Skin epidermis (tissue), 12 donors: ENCODE measurements at regions not wholly inside any gene's neighbourhood (a gene's known extent, or its start where the extent isn't known, plus 50 kb on each side); places are given as distances from the start of the nearest gene placed in this dataset.
A peak's percentile ranks its signal among the peaks of the same experiment; 100 is the strongest.
"Not testable (repeated sequence)": the region's sequence is repeated elsewhere in the genome, so short reads cannot be mapped to it uniquely, and the experiment has no call there.

Experiments
- H3K27ac ChIP-seq, 21 experiments: fragments of 200-600 bp; sonication (generic) in 11 of 21; one replicate each; pipeline ENCODE4 v1.5.0; 2020; ENCODE audit warnings: mild to moderate bottlenecking in 3 of 21, inconsistent platforms in 2 of 21, moderate library complexity in 2 of 21
- H3K4me3 ChIP-seq, 7 experiments: fragments of 200-600 bp; sonication (generic) in 2 of 7; one replicate each; pipeline ENCODE4 v1.5.0; 2020; ENCODE audit warnings: inconsistent platforms in 2 of 7, mild to moderate bottlenecking in 2 of 7, moderate library complexity in 1 of 7

GRCh38 chr4:91653067-91653466 lies 650.7 kb upstream of the GRID2 start:
- no peak overlapping the region for H3K27ac ChIP-seq

DNA sequence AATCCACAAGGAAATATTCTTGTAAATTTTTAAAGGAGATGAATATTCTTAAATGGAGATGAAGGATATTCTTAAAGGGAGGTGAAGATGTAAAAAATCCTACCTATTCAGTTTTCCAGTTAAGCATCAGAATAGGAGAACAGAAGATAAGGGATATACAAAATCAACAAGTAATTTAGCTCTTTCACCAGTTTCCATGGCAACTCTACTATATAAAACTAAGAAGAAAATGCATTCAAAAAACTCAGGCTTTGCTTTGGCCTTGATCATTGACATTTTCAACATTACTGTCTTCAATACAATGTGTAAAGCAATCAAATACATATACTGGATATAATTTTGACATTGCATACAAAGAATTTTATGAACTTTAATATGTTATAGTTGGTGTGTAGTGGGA lies 622.7 kb upstream of the GRID2 start:
- no peak overlapping the region for H3K4me3 ChIP-seq
- H3K27ac ChIP-seq = no peak overlapping the region

More at GRCh38 chr4:91653067-91653466, 650.7 kb upstream of the GRID2 start:
- H3K4me3 ChIP-seq = no peak overlapping the region

DNA sequence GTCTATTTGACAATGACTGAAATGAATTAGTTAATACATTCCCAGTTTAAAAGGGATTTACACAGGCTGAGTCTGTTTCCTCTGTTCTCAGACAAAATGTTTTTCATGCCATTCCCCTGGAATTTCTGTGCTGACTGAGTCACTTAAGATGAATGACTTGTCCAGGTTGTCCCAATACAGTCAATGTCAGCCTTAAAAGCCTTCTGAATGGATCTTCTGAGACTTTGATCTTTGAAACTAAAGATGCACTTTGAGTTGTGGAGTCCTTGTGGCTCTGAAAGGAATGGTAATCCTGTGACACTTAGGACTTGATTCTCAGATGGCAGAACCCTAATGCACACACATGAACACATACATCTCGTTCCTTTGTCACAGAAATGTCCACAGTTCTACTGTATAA lies 622.2 kb upstream of the GRID2 start:
- no peak overlapping the region for H3K27ac ChIP-seq

DNA sequence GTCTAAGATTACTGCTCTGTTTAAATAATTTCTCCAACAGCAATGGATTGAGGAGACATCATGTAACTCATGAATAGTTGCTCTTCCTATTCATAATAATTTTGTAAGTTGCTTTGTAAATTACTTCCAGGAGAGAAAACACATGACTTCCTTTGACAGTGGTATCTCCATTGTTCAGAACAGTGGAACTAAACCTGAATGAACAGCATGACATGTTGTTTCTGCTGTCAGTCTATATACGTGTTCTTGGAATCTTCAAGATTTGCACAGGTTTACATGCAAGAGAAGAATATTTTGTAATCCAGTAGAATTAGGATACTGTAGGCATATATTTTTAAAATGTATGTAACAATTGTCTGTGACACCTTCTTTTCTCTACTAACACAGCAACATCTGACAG lies 618.8 kb upstream of the GRID2 start:
- no peak overlapping the region for H3K4me3 ChIP-seq
- no peak overlapping the region for H3K27ac ChIP-seq

More for the DNA sequence above, 622.2 kb upstream of the GRID2 start:
- no peak overlapping the region for H3K4me3 ChIP-seq

- no peak overlapping the region for H3K4me3 ChIP-seq
Measured at GRCh38 chr4:91688413-91688812, 615.4 kb upstream of the GRID2 start.

GRCh38 chr4:91699691-91700090 lies 604.1 kb upstream of the GRID2 start:
- not testable (repeated sequence) for H3K27ac ChIP-seq, H3K4me3 ChIP-seq

More at GRCh38 chr4:91688413-91688812, 615.4 kb upstream of the GRID2 start:
- H3K27ac ChIP-seq = no peak overlapping the region

DNA sequence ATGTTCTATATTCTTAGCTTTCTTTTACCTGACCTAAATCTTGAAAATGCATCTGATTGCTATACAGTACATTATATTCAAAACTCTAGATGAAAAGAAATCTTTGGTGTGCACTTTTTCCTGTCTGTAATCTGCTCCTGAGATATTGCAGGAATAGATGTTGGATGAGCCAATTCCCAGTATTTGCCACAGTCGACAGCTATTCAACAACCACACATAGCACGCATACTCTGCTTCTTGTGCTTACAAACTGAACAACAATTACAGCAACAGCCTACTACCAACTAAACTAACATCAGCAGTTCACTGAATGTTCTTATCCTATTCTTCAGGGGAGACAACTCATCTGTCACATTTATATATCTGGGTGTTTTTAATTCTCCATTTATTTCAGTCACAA lies 573.9 kb upstream of the GRID2 start:
- no peak overlapping the region for H3K4me3 ChIP-seq
- H3K27ac ChIP-seq = no peak overlapping the region

GRCh38 chr4:91734682-91735081 lies 569.1 kb upstream of the GRID2 start:
- no peak overlapping the region for H3K4me3 ChIP-seq
- no peak overlapping the region for H3K27ac ChIP-seq

DNA sequence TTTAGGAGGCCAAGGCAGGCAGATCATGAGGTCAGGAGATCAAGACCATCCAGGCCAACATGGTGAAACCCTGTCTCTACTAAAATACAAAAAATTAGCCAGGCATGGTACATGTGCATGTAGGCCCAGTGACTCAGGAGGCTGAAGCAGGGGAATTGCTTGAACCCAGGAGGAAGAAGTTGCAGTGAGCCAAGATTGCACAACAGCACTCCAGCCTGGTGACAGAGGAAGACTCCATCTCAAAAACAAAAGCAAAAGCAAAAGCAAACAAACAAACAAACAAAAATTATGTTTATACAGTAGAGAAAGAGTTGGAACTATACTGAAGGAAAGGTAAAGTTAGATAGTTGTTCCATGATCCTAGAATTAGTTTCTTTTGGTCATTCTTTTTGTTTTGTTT lies 564.9 kb upstream of the GRID2 start:
- H3K27ac ChIP-seq, H3K4me3 ChIP-seq: not testable (repeated sequence)

DNA sequence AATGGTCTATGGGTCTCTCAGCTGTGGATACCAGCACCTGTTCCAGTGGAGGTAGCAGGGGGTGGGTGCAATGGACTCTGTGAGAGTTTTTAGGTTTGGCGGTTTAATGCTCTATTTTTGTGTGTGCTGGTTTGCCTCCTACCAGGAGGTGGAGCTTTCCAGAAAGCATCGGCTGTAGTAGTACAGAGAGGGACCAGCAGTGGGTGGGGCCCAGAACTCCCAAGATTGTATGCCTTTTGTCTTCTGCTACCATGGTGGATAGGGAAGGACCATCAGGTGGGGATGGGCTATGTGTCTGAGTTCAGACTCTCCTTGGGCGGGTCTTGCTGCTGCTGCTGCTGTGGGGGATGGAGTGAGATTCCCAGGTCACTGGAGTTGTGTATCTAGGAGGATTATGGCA lies 557.2 kb upstream of the GRID2 start:
- no peak overlapping the region for H3K27ac ChIP-seq
- no peak overlapping the region for H3K4me3 ChIP-seq

GRCh38 chr4:91751961-91752360 lies 551.8 kb upstream of the GRID2 start:
- Histone ChIP-seq H3K4me3 (no peak overlapping the region), H3K27ac (no peak overlapping the region)

DNA sequence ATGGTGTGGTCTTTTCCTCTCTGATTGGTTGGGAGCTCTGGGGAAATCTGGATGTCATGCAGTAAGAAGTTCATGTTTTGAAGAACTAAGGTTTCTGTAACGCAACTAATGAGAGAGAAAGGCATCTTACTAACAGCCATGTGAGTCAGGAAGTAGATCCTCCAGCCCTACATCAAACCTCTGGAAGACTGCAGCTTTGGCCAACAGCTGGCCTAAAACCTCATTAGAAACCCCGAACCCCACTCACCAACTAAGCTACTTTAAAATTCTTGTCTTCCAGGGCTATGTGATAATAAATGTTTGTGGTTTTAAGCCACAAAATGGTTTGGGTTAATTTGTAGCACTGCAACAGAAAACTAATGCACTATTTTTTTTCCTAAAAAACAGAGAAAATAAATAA lies 549.0 kb upstream of the GRID2 start:
- H3K4me3 ChIP-seq = no peak overlapping the region
- no peak overlapping the region for H3K27ac ChIP-seq

- Histone ChIP-seq H3K27ac (no peak overlapping the region), H3K4me3 (no peak overlapping the region)
Measured at GRCh38 chr4:91758487-91758886, 545.3 kb upstream of the GRID2 start.

GRCh38 chr4:91764085-91764484 lies 539.7 kb upstream of the GRID2 start:
- Histone ChIP-seq H3K4me3 (no peak overlapping the region), H3K27ac (no peak overlapping the region)

- H3K4me3 ChIP-seq = no peak overlapping the region
Measured at GRCh38 chr4:91769912-91770311, 533.9 kb upstream of the GRID2 start.

DNA sequence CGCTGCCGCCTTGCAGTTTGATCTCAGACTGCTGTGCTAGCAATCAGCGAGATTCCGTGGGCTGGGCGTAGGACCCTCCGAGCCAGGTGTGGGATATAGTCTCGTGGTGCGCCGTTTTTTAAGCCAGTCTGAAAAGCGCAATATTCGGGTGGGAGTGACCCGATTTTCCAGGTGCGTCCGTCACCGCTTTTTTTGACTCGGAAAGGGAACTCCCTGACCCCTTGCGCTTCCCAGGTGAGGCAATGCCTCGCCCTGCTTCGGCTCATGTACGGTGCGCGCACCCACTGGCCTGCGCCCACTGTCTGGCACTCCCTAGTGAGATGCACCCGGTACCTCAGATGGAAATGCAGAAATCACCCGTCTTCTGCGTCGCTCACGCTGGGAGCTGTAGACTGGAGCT lies 512.1 kb upstream of the GRID2 start:
- H3K27ac ChIP-seq = not testable (repeated sequence)
- peak overlapping the region in 2 of 7 experiments; percentile 14 to 24 for H3K4me3 ChIP-seq

More at GRCh38 chr4:91769912-91770311, 533.9 kb upstream of the GRID2 start:
- H3K27ac ChIP-seq = no peak overlapping the region

DNA sequence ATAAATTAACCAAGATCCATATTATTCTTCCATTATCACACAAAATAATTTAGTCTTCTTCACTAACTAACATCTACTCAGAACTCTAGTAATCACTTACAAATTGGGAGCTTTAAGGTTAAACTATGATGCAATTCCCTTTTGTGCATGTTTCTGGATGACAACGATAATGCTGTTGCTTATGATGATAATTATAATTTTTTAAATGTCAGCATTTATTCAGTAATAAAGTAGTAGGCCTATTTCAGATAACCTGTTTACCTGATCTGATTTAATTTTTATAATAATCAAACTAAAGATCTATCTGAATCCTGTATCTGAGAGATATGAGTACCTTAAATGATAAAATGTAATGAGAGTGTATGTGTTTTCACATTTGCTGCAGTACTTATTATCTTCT lies 507.8 kb upstream of the GRID2 start:
- H3K27ac ChIP-seq = no peak overlapping the region
- H3K4me3 ChIP-seq = no peak overlapping the region

DNA sequence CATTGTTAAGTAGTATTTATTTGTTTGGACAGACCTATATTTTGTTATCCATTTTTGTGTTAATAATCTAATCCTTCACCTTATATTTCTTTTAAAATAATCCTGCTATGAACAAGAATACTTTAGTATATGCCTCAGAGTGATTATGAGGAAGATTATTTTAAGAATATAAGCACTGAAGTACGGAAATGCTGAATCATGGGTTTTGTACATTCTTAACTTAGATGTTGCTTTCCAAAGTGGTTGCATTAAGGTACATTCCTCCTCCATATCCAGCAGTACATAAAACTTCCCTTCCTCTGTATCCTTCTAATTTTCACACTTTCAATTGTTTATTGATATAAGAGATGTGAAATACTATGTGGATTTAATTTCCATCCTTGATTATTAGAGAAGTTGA lies 491.4 kb upstream of the GRID2 start:
- H3K27ac ChIP-seq = no peak overlapping the region
- H3K4me3 ChIP-seq = no peak overlapping the region

DNA sequence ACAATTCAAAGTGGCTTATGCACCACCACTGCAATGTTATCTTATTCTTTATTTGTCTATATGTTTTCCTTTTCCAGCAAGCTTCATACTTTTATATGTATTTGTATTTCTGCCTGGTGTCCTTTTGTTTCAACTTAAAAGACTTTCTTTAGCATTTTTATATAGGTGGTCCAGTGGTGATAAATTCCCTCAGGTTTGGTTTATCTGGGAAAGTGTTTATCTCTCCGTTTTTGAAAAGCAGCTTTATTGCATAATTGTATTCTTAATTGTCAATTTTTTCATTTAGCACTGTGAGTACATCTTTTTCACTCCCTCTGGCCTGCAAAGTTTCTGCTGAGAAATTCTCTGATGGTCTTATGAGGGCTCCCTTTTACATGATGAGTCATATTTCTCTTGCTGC lies 479.0 kb upstream of the GRID2 start:
- no peak overlapping the region for H3K4me3 ChIP-seq
- H3K27ac ChIP-seq = no peak overlapping the region

GRCh38 chr4:91826186-91826585 lies 477.6 kb upstream of the GRID2 start:
- Histone ChIP-seq H3K27ac (no peak overlapping the region), H3K4me3 (no peak overlapping the region)

- Histone ChIP-seq H3K27ac (no peak overlapping the region), H3K4me3 (no peak overlapping the region)
Measured at GRCh38 chr4:91827914-91828313, 475.9 kb upstream of the GRID2 start.

- H3K4me3 ChIP-seq = no peak overlapping the region
- no peak overlapping the region for H3K27ac ChIP-seq
Measured at GRCh38 chr4:91829531-91829930, 474.2 kb upstream of the GRID2 start.
